Liver (tissue), 8 donors: ENCODE measurements at regions not wholly inside any gene's neighbourhood (a gene's known extent, or its start where the extent isn't known, plus 50 kb on each side); places are given as distances from the start of the nearest gene placed in this dataset.

Source experiments
- DNase-seq: peaks from one replicate; pipeline ENCODE4 v3.0.0-alpha.2; 2017; ENCODE audit warnings: low spot score
- H3K27ac ChIP-seq, 2 donors: one replicate each; pipeline ENCODE4 v1.7.0; 2013; ENCODE audit warnings: inconsistent platforms in 2 of 2, low read length in 2 of 2, control low read depth in 1 of 2, low read depth in 1 of 2, mild to moderate bottlenecking in 1 of 2
- H3K27me3 ChIP-seq, 4 donors: one replicate each; pipeline versions ENCODE4 v1.6.1 to v1.7.0; 2013; ENCODE audit warnings: low read length in 3 of 4, inconsistent platforms in 1 of 4, mild to moderate bottlenecking in 1 of 4, moderate library complexity in 1 of 4; ENCODE audit not compliant: control insufficient read depth in 4 of 4, insufficient read depth in 4 of 4
- H3K36me3 ChIP-seq, 4 donors: one replicate each; pipeline versions ENCODE4 v1.6.1 to v1.7.0; 2013; ENCODE audit warnings: low read length in 3 of 4, mild to moderate bottlenecking in 3 of 4, low read depth in 1 of 4, moderate library complexity in 1 of 4; ENCODE audit not compliant: control insufficient read depth in 4 of 4, insufficient read depth in 3 of 4
- H3K4me1 ChIP-seq, 4 donors: one replicate each; pipeline versions ENCODE4 v1.6.1 to v1.7.0; 2013; ENCODE audit warnings: low read length in 3 of 4, mild to moderate bottlenecking in 3 of 4, moderate library complexity in 1 of 4; ENCODE audit not compliant: control insufficient read depth in 4 of 4, insufficient read depth in 4 of 4
- H3K4me3 ChIP-seq, 3 donors: one replicate each; pipeline versions ENCODE4 v1.6.1 to v1.7.0; 2013; ENCODE audit warnings: low read length in 3 of 3, control low read depth in 1 of 3, low read depth in 1 of 3, mild to moderate bottlenecking in 1 of 3
- H3K9ac ChIP-seq, 2 donors: one replicate each; pipeline ENCODE4 v1.7.0; 2013; ENCODE audit warnings: low read length in 2 of 2, mild to moderate bottlenecking in 2 of 2, moderate library complexity in 2 of 2, control low read depth in 1 of 2, low read depth in 1 of 2
- H3K9me3 ChIP-seq, 4 donors: one replicate each; pipeline versions ENCODE4 v1.6.1 to v1.7.0; 2013; ENCODE audit warnings: low read length in 3 of 4; ENCODE audit not compliant: control insufficient read depth in 4 of 4
- CTCF ChIP-seq: fragments of 150-350 bp; IDR thresholded peaks from 2 replicates; pipeline ENCODE4 v1.5.1; 2017; ENCODE audit warnings: improper control_type of control experiment, low read depth, low read length; ENCODE audit not compliant: missing input control
- EGR1 ChIP-seq, 2 donors: IDR thresholded peaks; 2 replicates each; pipeline ENCODE4 v1.6.1; 2016 to 2018; ENCODE audit warnings: antibody characterized with exemption in 2 of 2, low read depth in 2 of 2
- FOXA1 ChIP-seq: IDR thresholded peaks from 2 replicates; pipeline ENCODE4 v1.6.1; 2016; ENCODE audit warnings: antibody characterized with exemption
- FOXA2 ChIP-seq: IDR thresholded peaks from 2 replicates; pipeline ENCODE4 v1.6.1; 2016; ENCODE audit warnings: antibody characterized with exemption
- GABPA ChIP-seq, 2 donors: IDR thresholded peaks in 1 of 2; conservative IDR thresholded peaks in 1 of 2; 2 replicates each; pipeline ENCODE4 v1.6.1; 2016; ENCODE audit warnings: antibody characterized with exemption in 2 of 2, mild to moderate bottlenecking in 1 of 2, moderate library complexity in 1 of 2
- HNF4A ChIP-seq, 2 donors: conservative IDR thresholded peaks; 2 replicates each; pipeline ENCODE4 v1.6.1; 2016; ENCODE audit warnings: antibody characterized with exemption in 2 of 2, mild to moderate bottlenecking in 2 of 2
- HNF4G ChIP-seq: IDR thresholded peaks from 2 replicates; pipeline ENCODE4 v1.6.1; 2016; ENCODE audit warnings: antibody characterized with exemption
- JUND ChIP-seq, 2 donors: IDR thresholded peaks; 2 replicates each; pipeline ENCODE4 v1.6.1; 2016; ENCODE audit warnings: antibody characterized with exemption in 2 of 2
- MAX ChIP-seq: IDR thresholded peaks from 2 replicates; pipeline ENCODE4 v1.6.1; 2016; ENCODE audit warnings: antibody characterized with exemption
- NR2F2 ChIP-seq: IDR thresholded peaks from 2 replicates; pipeline ENCODE4 v1.6.1; 2016; ENCODE audit warnings: antibody characterized with exemption
- RAD21 ChIP-seq, 2 donors: IDR thresholded peaks; 2 replicates each; pipeline ENCODE4 v1.6.1; 2016; ENCODE audit warnings: antibody characterized with exemption in 2 of 2, mild to moderate bottlenecking in 2 of 2
- RXRA ChIP-seq, 2 donors: IDR thresholded peaks; 2 replicates each; pipeline ENCODE4 v1.6.1; 2017 to 2018; ENCODE audit warnings: antibody characterized with exemption in 2 of 2, mild to moderate bottlenecking in 1 of 2
- SP1 ChIP-seq: IDR thresholded peaks from 2 replicates; pipeline ENCODE4 v1.6.1; 2018; ENCODE audit warnings: antibody characterized with exemption, mild to moderate bottlenecking
- TAF1 ChIP-seq: conservative IDR thresholded peaks from 2 replicates; pipeline ENCODE4 v1.6.1; 2016; ENCODE audit warnings: antibody characterized with exemption, mild to moderate bottlenecking
- WGBS: extraction: QIAGEN DNeasy Blood & Tissue Kit; methylation state at CpG from one replicate; pipeline ENCODE4 v1.1.7; 2013; 5-methylcytosine and 5-hydroxymethylcytosine counted together
- TF ChIP-seq, protein P1 (sequence below): IDR thresholded peaks from 2 replicates; pipeline ENCODE4 v1.6.1; 2016; ENCODE audit warnings: antibody characterized with exemption
- TF ChIP-seq, protein P2 (sequence below): IDR thresholded peaks from 2 replicates; pipeline ENCODE4 v1.6.1; 2016; ENCODE audit warnings: antibody characterized with exemption, mild to moderate bottlenecking
- TF ChIP-seq, protein P3 (sequence below): IDR thresholded peaks from 2 replicates; pipeline ENCODE4 v1.6.1; 2016; ENCODE audit warnings: antibody characterized with exemption
- donor health status: healthy.
- donor health status: healthy.
- donor health status: healthy.
- donor health status: healthy.
- donor health status: healthy.

DNA sequence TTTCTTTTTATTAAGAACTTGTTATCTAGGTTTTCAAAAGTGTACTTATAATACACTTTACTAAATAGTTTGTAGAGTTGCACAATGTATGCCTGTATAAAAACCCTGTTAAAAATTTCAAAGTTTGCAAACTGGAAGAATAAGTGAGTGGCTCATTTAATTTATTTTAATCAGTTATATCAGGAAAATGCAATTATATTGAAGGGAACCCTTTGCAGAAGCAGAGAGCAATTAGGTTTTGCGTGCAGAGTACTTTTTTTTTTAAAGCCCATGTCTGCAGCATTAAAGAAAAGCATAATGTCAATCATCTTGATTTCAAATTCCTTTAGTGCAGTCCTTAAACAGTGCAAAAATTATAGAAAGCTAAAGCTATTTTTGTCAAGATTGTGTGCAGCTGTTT is 271.3 kb upstream of the LDB2 start:
- WGBS: 89% methylated on average over 1 of the region's 1 CpG
- no peak overlapping the region for H3K4me3 ChIP-seq
- H3K9ac ChIP-seq: no peak overlapping the region
- H3K4me1 ChIP-seq: no peaks in the 10 kb centered on the region
- H3K27ac ChIP-seq: no peak overlapping the region
- no peaks in the 10 kb centered on the region for H3K36me3 ChIP-seq
- no peak for DNase-seq
- no peaks in the 10 kb centered on the region for H3K9me3 ChIP-seq
- peaks cover 0 to 3% (median 0%) of the 10 kb centered on the region in 4 donors for H3K27me3 ChIP-seq
- TF ChIP-seq CTCF: no peak
- TF ChIP-seq, protein P1, sequence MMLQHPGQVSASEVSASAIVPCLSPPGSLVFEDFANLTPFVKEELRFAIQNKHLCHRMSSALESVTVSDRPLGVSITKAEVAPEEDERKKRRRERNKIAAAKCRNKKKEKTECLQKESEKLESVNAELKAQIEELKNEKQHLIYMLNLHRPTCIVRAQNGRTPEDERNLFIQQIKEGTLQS: no peak
- no peak for TF ChIP-seq RAD21 (IDR thresholded peaks at IDR 0.05)

DNA sequence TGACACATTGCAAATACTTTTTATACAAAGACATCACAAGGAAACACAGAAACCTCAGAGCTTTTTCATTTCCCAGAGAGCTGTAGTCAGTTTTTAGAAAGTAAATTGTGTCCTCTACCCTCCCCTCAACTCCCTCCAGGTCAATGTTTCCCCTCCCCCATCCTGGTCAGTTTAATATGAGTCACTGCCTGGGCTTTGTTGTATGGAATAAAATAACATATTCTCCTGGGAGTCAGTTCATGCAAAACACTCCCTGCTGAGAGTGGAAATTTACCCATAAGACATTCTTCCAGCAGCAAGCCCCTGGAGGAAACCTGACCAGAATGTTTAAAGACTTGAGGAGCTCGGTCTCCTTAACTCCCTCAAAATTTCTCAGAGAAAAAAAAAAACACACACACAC is 270.1 kb upstream of the LDB2 start:
- 81% methylated on average over 1 of the region's 1 CpG for WGBS
- Histone ChIP-seq H3K9me3 (no peaks in the 10 kb centered on the region), H3K9ac (no peak overlapping the region), H3K4me1 (no peaks in the 10 kb centered on the region), H3K36me3 (no peaks in the 10 kb centered on the region), H3K4me3 (no peak overlapping the region), H3K27me3 (peaks cover 0 to 3% (median 0%) of the 10 kb centered on the region in 4 donors), H3K27ac (no peak overlapping the region)
- no peak for DNase-seq
- TF ChIP-seq JUND (IDR thresholded peaks at IDR 0.05) (peak in 1 of 2 donors; percentile 30), SP1 (no peak)

GRCh38 chr4:17166954-17167353 is 268.5 kb upstream of the LDB2 start:
- no peak for DNase-seq
- TF ChIP-seq TAF1: no peak
- no peak for TF ChIP-seq EGR1 (IDR thresholded peaks at IDR 0.05; ENCODE audit: low read depth in 2 of 2)
- TF ChIP-seq FOXA2: no peak
- no peak for TF ChIP-seq GABPA (IDR thresholded peaks at IDR 0.05 in 1 of 2, conservative IDR thresholded peaks at IDR 0.05 in 1 of 2)
- TF ChIP-seq RAD21 (IDR thresholded peaks at IDR 0.05): no peak
- TF ChIP-seq RXRA (IDR thresholded peaks at IDR 0.05): no peak
- TF ChIP-seq NR2F2: no peak
- TF ChIP-seq, protein P2, sequence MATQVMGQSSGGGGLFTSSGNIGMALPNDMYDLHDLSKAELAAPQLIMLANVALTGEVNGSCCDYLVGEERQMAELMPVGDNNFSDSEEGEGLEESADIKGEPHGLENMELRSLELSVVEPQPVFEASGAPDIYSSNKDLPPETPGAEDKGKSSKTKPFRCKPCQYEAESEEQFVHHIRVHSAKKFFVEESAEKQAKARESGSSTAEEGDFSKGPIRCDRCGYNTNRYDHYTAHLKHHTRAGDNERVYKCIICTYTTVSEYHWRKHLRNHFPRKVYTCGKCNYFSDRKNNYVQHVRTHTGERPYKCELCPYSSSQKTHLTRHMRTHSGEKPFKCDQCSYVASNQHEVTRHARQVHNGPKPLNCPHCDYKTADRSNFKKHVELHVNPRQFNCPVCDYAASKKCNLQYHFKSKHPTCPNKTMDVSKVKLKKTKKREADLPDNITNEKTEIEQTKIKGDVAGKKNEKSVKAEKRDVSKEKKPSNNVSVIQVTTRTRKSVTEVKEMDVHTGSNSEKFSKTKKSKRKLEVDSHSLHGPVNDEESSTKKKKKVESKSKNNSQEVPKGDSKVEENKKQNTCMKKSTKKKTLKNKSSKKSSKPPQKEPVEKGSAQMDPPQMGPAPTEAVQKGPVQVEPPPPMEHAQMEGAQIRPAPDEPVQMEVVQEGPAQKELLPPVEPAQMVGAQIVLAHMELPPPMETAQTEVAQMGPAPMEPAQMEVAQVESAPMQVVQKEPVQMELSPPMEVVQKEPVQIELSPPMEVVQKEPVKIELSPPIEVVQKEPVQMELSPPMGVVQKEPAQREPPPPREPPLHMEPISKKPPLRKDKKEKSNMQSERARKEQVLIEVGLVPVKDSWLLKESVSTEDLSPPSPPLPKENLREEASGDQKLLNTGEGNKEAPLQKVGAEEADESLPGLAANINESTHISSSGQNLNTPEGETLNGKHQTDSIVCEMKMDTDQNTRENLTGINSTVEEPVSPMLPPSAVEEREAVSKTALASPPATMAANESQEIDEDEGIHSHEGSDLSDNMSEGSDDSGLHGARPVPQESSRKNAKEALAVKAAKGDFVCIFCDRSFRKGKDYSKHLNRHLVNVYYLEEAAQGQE: no peak
- TF ChIP-seq CTCF: no peak
- TF ChIP-seq MAX: no peak
- TF ChIP-seq HNF4G: no peak
- TF ChIP-seq, protein P3, sequence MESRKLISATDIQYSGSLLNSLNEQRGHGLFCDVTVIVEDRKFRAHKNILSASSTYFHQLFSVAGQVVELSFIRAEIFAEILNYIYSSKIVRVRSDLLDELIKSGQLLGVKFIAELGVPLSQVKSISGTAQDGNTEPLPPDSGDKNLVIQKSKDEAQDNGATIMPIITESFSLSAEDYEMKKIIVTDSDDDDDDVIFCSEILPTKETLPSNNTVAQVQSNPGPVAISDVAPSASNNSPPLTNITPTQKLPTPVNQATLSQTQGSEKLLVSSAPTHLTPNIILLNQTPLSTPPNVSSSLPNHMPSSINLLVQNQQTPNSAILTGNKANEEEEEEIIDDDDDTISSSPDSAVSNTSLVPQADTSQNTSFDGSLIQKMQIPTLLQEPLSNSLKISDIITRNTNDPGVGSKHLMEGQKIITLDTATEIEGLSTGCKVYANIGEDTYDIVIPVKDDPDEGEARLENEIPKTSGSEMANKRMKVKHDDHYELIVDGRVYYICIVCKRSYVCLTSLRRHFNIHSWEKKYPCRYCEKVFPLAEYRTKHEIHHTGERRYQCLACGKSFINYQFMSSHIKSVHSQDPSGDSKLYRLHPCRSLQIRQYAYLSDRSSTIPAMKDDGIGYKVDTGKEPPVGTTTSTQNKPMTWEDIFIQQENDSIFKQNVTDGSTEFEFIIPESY: no peak
- TF ChIP-seq HNF4A (conservative IDR thresholded peaks at IDR 0.05): no peak
- TF ChIP-seq FOXA1: no peak
- TF ChIP-seq JUND (IDR thresholded peaks at IDR 0.05): no peak
- TF ChIP-seq, protein P1: no peak
- TF ChIP-seq SP1: no peak
- no peak overlapping the region for H3K9ac ChIP-seq
- no peaks in the 10 kb centered on the region for H3K9me3 ChIP-seq
- H3K4me3 ChIP-seq: no peak overlapping the region
- peaks cover 0 to 3% (median 0%) of the 10 kb centered on the region in 4 donors for H3K27me3 ChIP-seq
- H3K36me3 ChIP-seq: no peaks in the 10 kb centered on the region
- no peaks in the 10 kb centered on the region for H3K4me1 ChIP-seq
- 65% methylated on average over 5 of the region's 5 CpGs for WGBS
- no peak overlapping the region for H3K27ac ChIP-seq
